ENCODE measurements at regions not wholly inside any gene's neighbourhood (a gene's known extent, or its start where the extent isn't known, plus 50 kb on each side); places are given as distances from the start of the nearest gene placed in this dataset.

- DNase-seq = peak; percentile 82
These were observed 70.5 kb downstream of the FAM217A start for GRCh38 chr6:4008324-4009047.

GRCh38 chr6:4009486-4009885 lies 69.5 kb downstream of the FAM217A start:
- no peak for DNase-seq

- no peak for DNase-seq
These were observed 68.9 kb downstream of the FAM217A start for GRCh38 chr6:4010048-4010447.

GRCh38 chr6:4010689-4011090 lies 68.2 kb downstream of the FAM217A start:
- no peak for DNase-seq

GRCh38 chr6:4012826-4013225 lies 66.1 kb downstream of the FAM217A start:
- no peak for DNase-seq

GRCh38 chr6:4017058-4017739 lies 61.7 kb downstream of the FAM217A start:
- DNase-seq = no peak

GRCh38 chr6:4017834-4018170 lies 61.1 kb downstream of the FAM217A start:
- DNase-seq = peak; percentile 41

GRCh38 chr6:4018171-4018923 lies 60.6 kb downstream of the FAM217A start:
- peak; percentile 97 for DNase-seq

Measured in fibroblast of skin of right biceps (primary cell).